Activated naive CD8-positive, alpha-beta T cell treated with anti-CD3 and anti-CD28 coated beads, Interleukin-2, amount 50 U/mL, for 24 hours (primary cell): ENCODE measurements at regions not wholly inside any gene's neighbourhood (a gene's known extent, or its start where the extent isn't known, plus 50 kb on each side); places are given as distances from the start of the nearest gene placed in this dataset.

Experiments
- ATAC-seq: fragments of 150-1000 bp; cut with Tn5 transposase; one replicate; pipeline ENCODE4 v1.10.0; 2021
- DNase-seq: peaks from one replicate; pipeline ENCODE4 v3.0.0; 2021
- H3K27ac Mint-ChIP-seq: one replicate; pipeline ENCODE4 v1.8.0; 2021; ENCODE audit warnings: mild to moderate bottlenecking, mixed read lengths
- H3K27me3 Mint-ChIP-seq: one replicate; pipeline ENCODE4 v1.8.0; 2021; ENCODE audit warnings: mixed read lengths
- H3K36me3 Mint-ChIP-seq: one replicate; pipeline ENCODE4 v1.8.0; 2021; ENCODE audit warnings: low read depth, mixed read lengths
- H3K4me1 Mint-ChIP-seq: one replicate; pipeline ENCODE4 v1.8.0; 2021; ENCODE audit warnings: mixed read lengths
- H3K4me3 Mint-ChIP-seq: one replicate; pipeline ENCODE4 v1.8.0; 2021; ENCODE audit warnings: mild to moderate bottlenecking, moderate library complexity, mixed read lengths
- H3K9me3 Mint-ChIP-seq: one replicate; pipeline ENCODE4 v1.8.0; 2021; ENCODE audit warnings: mixed read lengths

DNA sequence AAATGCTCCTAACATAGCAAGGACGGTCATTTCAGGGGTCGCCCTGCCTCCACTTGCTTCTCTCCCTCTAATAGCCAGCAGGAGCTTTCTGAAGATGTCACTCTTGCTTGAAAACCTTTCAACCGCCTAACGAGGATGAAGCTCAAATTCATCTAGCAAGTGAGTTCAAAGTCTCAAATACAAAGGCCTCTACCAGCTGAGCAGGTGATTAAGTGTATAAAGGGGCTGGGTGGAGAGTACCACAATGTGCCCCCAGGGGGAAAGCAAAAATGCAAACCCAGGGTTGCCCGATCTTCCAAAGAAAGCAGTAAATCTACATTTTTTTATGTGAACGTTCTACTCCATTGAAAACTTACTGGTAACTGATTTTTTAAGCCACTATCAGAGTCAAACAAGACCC is 50.4 kb upstream of the GRIP2 start:
- H3K27me3 Mint-ChIP-seq: peaks cover 14% of the 10 kb centered on the region
- no peak for ATAC-seq
- no peaks in the 10 kb centered on the region for H3K36me3 Mint-ChIP-seq
- H3K4me1 Mint-ChIP-seq: no peaks in the 10 kb centered on the region
- H3K4me3 Mint-ChIP-seq: no peak overlapping the region
- DNase-seq: no peak
- no peaks in the 10 kb centered on the region for H3K9me3 Mint-ChIP-seq
- no peak overlapping the region for H3K27ac Mint-ChIP-seq

DNA sequence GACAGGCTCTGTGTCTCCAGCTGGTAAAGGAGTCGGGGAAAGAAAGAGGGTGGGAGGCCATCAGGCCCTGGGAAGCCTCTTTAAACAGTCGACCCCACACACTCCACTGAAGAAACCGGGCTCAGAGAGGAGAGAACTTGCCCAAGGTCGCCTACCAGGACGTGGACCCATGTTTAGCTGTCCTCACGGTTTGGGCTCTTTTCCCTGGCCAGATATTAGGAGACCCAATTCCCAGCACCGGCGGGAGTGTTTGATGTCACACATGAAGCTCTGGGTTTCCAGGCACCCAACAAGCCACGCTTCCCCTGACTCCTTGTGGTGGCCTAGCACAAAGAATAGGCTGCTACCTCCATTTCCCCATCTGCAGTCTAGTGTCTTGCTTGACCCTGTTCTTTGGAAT is 52.2 kb upstream of the GRIP2 start:
- Mint-ChIP-seq H3K27ac (no peak overlapping the region), H3K27me3 (peaks cover 21% of the 10 kb centered on the region), H3K36me3 (no peaks in the 10 kb centered on the region), H3K9me3 (peaks cover 4% of the 10 kb centered on the region), H3K4me1 (no peaks in the 10 kb centered on the region), H3K4me3 (no peak overlapping the region)
- ATAC-seq (peak; percentile 10), DNase-seq (no peak)

DNA sequence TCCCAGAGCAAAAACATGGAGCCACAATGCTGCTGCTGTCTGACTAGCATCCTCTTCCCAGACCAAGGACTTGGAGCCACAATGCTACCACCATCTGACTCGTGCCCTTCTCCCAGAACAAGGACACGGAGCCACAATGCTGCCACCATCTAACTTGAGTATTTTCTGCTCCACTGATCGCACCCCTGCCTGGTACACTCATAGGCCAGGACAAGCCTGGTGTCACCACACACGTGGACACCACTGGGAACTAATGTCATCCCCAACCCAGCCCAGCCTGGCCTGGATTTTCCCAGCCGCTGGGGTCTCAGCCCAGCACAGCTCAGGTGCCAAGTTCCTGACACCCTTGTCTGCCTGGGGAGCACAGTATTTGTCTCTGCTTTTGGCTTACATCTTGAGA is 52.7 kb upstream of the GRIP2 start:
- H3K9me3 Mint-ChIP-seq: peaks cover 4% of the 10 kb centered on the region
- no peaks in the 10 kb centered on the region for H3K4me1 Mint-ChIP-seq
- no peak overlapping the region for H3K27ac Mint-ChIP-seq
- ATAC-seq: no peak
- H3K36me3 Mint-ChIP-seq: no peaks in the 10 kb centered on the region
- no peak for DNase-seq
- no peak overlapping the region for H3K4me3 Mint-ChIP-seq
- H3K27me3 Mint-ChIP-seq: peaks cover 21% of the 10 kb centered on the region

DNA sequence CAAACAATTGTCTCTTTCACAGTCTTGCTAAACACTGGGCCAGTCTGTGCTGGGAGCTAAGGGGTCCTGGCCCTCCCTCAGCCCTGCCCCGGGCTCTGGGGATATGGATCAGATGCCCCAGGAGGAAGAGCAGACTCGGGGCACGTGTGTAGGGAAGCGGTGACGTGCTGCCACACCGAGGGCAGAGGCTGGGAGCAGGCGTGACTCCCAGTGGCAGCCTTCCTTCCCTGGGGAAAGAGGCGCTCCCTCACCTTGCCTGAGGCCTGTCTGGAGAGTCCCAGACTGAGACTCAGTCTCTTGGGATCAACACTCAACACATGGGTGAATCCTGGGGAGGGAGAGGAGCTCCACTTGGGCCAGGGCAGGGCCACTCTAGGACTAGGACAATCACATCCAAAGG is 54.1 kb upstream of the GRIP2 start:
- peaks cover 29% of the 10 kb centered on the region for H3K27me3 Mint-ChIP-seq
- DNase-seq (no peak), ATAC-seq (no peak)
- no peaks in the 10 kb centered on the region for H3K36me3 Mint-ChIP-seq
- H3K9me3 Mint-ChIP-seq: peaks cover 15% of the 10 kb centered on the region
- no peak overlapping the region for H3K27ac Mint-ChIP-seq
- H3K4me3 Mint-ChIP-seq: no peak overlapping the region
- H3K4me1 Mint-ChIP-seq: no peaks in the 10 kb centered on the region

DNA sequence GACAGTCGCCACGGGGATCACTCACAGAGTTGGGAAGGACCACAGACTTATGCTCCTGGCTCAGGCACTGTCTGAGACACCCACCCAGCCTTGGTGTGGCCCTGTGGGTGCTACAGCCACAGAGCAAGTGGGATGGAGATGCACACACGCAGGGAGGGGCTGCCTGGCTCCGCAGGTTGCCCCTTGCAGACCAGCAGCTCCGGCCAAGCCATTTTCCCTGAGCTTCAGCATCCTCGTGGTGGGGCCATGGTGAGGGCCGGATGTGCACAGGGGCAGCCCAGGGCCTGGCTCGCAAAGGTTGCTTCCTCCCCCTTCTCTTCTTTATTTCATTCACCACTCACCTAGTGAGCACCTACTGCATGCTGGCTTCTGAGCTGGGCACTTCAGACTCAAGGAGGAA is 55.4 kb upstream of the GRIP2 start:
- H3K36me3 Mint-ChIP-seq: no peaks in the 10 kb centered on the region
- no peaks in the 10 kb centered on the region for H3K4me1 Mint-ChIP-seq
- H3K27me3 Mint-ChIP-seq: peaks cover 37% of the 10 kb centered on the region
- DNase-seq (no peak), ATAC-seq (no peak)
- peaks cover 18% of the 10 kb centered on the region for H3K9me3 Mint-ChIP-seq
- H3K27ac Mint-ChIP-seq: no peak overlapping the region
- H3K4me3 Mint-ChIP-seq: no peak overlapping the region

DNA sequence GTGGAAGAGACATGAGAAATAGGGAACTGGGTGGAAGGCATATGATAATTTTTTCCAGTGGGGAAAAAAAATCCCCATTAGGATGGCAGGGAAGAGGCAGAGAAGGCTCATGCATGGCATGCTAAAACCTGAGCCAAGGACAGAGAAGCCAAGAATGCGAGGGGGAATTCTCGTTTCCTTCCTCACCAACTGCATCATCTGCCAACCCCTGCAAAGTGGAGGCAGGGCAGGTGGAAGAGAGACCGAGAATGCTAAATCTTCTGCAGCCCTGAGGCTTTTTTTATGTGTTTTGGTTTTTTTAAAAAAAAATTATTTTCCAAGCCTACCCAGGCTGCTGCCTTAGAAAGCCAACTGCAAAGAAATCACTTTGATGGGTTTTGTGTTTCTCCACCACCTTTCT is 54.3 kb upstream of the CCDC174 start:
- DNase-seq: no peak
- H3K9me3 Mint-ChIP-seq: peaks cover 18% of the 10 kb centered on the region
- no peaks in the 10 kb centered on the region for H3K4me1 Mint-ChIP-seq
- no peak for ATAC-seq
- no peak overlapping the region for H3K27ac Mint-ChIP-seq
- peaks cover 45% of the 10 kb centered on the region for H3K27me3 Mint-ChIP-seq
- H3K36me3 Mint-ChIP-seq: no peaks in the 10 kb centered on the region
- no peak overlapping the region for H3K4me3 Mint-ChIP-seq

DNA sequence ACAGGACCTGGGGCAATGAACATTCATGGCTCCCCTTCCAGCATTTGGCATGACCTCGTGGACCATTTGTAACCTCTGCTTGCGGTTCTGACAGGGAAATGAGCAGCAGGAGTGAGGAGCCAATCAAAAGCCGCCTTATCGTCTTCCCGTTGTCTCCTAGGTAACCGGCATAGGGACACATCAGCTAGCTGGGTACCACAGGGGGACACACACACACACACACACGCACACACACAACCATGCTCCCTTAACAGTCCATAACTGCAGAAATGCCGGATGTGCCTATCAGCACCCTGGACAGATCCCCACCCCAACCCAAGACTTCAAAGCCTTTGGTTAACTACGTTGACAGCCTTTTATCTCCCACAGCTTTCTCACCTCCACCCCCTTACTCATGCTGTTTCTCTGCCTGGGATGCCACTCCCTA is 53.4 kb upstream of the CCDC174 start:
- DNase-seq: peak; percentile 65

DNA sequence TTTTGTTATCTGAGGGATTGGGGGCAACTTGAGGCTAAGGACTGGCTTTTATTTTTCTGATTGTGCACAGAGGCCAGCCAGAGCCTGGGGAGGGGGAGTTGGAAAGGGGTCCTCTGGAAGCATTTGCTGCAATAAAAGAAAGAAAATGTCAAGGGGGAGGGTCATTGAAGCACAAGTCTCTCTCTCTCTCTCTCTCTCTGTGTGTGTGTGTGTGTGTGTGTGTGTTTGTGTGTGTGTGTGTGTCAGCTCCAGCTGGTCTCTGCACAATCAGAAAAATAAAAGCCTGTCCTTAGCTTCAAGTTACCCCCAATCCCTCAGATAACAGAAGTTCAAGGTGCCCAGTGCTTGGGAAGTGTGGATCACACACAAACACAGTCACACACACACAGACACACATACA is 52.1 kb upstream of the CCDC174 start:
- H3K27me3 Mint-ChIP-seq: peaks cover 60% of the 10 kb centered on the region
- H3K36me3 Mint-ChIP-seq: no peaks in the 10 kb centered on the region
- no peak overlapping the region for H3K4me3 Mint-ChIP-seq
- no peak overlapping the region for H3K27ac Mint-ChIP-seq
- ATAC-seq (no peak), DNase-seq (no peak)
- H3K4me1 Mint-ChIP-seq: no peaks in the 10 kb centered on the region
- peaks cover 18% of the 10 kb centered on the region for H3K9me3 Mint-ChIP-seq

More for the DNA sequence above, 53.4 kb upstream of the CCDC174 start:
- peak; percentile 69 for ATAC-seq
- Mint-ChIP-seq H3K27ac (no peak overlapping the region), H3K36me3 (no peaks in the 10 kb centered on the region), H3K27me3 (peaks cover 46% of the 10 kb centered on the region), H3K4me3 (no peak overlapping the region), H3K9me3 (peaks cover 18% of the 10 kb centered on the region), H3K4me1 (no peaks in the 10 kb centered on the region)

DNA sequence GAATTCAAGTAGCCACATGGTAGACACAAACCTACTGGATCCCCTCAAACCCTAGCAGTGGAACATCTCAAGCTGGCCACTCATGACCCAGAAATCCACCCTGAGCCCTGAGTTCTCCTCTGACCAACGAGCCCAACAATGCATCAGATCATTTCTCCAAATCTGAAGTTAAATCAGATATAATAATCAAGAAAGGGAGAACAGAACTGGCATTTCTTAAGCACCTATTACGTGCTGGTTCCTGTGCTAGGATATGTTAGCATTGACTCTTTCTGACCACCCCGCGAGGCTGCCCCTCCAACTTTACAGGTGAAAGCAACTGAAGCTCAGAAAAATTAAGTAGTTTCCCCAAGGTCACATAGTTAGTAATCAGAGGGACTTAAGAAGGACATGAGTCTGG is 51.5 kb upstream of the CCDC174 start:
- ATAC-seq: no peak
- no peaks in the 10 kb centered on the region for H3K4me1 Mint-ChIP-seq
- no peaks in the 10 kb centered on the region for H3K36me3 Mint-ChIP-seq
- peaks cover 18% of the 10 kb centered on the region for H3K9me3 Mint-ChIP-seq
- H3K4me3 Mint-ChIP-seq: no peak overlapping the region
- H3K27ac Mint-ChIP-seq: no peak overlapping the region
- DNase-seq: no peak
- H3K27me3 Mint-ChIP-seq: peaks cover 66% of the 10 kb centered on the region

DNA sequence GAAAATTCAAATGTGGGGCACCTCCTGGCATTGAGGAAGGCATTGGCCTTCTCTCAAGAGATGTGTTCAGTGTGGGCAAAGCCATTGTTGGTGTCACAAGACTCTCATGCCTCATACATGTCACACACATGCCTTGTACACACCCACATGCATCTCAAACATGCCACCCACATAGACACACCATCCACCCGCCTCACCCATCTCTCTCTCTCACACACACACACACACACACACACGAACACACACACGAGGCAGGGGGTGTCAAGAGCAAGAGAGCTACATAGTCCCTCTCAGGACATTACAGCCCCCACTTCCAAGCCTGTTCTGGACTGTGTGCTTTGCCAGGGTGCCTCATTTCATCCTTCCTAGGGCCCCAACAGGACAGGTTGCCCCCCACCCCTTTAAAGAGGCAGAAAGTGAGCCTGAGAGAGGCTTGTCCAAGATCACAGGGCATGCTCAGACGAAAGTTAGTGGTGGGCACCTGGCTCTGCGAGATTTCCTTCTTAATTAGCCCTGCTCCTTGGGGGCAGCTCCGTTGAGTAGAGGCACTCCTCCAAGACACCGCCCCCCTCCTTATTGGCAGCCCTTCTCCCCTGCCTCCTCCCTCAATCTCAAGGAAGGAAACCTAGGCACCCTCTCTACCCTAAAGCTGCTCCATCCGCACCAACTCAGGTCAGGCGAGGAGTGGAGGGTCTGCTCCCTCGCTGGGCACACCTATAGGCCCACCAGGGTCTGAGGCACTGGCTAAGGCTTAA is 50.5 kb upstream of the CCDC174 start:
- Mint-ChIP-seq H3K9me3 (peaks cover 18% of the 10 kb centered on the region), H3K4me1 (no peaks in the 10 kb centered on the region), H3K4me3 (no peak overlapping the region), H3K27me3 (peaks cover 71% of the 10 kb centered on the region), H3K27ac (no peak overlapping the region), H3K36me3 (no peaks in the 10 kb centered on the region)
- ATAC-seq: no peak
- DNase-seq: no peak

DNA sequence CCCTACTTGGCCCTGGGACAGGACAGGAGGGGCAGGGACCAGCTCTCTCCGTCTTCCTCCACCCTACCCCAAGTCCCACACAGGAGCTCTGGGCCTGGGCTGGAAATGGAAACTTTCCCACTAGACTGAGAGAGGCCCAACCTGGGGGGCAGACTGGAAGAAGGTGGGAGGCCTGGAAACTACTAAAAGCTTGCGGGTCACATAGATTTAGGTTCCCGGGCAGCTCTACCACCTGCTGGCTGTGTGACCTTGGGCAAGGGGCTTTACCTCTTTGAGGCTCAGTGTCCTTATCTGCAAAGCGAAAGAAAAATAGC is 49.9 kb upstream of the CCDC174 start:
- Mint-ChIP-seq H3K27me3 (peaks cover 75% of the 10 kb centered on the region), H3K27ac (no peak overlapping the region), H3K4me3 (no peak overlapping the region), H3K36me3 (no peaks in the 10 kb centered on the region), H3K4me1 (no peaks in the 10 kb centered on the region), H3K9me3 (peaks cover 18% of the 10 kb centered on the region)
- no peak for ATAC-seq
- no peak for DNase-seq
